Stimulated activated CD4-positive, alpha-beta T cell treated with anti-CD3 and anti-CD28 coated beads, Interleukin-1b, Interleukin-23, amount 100 ng/mL, for 48 hours (primary cell): ENCODE measurements at regions not wholly inside any gene's neighbourhood (a gene's known extent, or its start where the extent isn't known, plus 50 kb on each side); places are given as distances from the start of the nearest gene placed in this dataset.
"Not testable (repeated sequence)": the region's sequence is repeated elsewhere in the genome, so short reads cannot be mapped to it uniquely, and the experiment has no call there.

Experiments
- DNase-seq: peaks from one replicate; pipeline ENCODE4 v3.0.0-alpha.2; 2020

DNA sequence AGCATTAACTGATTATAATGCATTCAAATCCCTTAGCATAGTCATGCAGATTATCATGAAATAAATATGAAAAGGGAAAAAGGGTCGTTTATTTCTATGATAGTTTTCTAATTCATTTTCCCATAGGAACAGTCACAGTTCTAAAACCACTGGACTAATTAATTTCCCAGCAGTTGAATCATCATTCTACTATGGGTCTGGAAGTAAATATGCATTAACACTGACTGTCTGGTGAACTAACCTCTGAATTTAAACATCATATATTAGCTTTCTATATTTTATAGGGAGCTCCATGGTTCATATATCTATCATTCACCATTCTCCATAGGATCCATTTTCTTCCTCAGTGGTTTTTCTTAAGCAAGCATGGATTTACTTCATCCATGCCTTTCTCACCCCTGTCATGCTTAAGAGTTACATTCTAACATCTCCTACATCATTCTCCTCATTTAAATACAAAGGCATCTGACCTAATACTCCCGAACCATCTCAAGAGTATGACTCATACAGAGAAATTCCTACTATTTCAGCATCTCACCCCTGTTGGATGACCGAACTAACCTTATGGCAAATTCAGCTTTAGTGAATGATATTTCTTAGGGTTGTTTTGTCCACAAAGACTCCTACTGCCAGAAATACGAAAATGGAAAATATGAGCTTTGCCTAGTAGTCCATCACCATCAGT, 198.7 kb upstream of the ADAMTS3 start:
- DNase-seq = no peak

DNA sequence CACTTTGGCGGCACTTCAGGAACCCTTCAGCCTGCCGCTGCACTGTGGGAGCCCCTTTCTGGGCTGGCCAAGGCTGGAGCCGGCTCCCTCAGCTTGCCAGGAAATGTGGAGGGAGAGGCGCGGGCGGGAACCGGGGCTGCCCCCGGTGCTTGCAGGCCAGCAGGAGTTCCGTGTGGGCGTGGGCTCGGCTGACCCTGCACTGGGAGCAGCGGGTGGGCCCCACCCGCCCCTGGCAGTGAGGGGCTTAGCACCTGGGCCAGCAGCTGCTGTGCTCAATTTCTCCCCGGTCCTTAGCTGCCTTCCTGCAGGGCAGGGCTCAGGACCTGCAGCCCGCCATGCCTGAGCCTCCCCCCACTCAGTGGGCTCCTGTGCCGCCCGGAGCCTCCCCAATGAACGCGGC, 196.8 kb upstream of the ADAMTS3 start:
- DNase-seq = not testable (repeated sequence)

DNA sequence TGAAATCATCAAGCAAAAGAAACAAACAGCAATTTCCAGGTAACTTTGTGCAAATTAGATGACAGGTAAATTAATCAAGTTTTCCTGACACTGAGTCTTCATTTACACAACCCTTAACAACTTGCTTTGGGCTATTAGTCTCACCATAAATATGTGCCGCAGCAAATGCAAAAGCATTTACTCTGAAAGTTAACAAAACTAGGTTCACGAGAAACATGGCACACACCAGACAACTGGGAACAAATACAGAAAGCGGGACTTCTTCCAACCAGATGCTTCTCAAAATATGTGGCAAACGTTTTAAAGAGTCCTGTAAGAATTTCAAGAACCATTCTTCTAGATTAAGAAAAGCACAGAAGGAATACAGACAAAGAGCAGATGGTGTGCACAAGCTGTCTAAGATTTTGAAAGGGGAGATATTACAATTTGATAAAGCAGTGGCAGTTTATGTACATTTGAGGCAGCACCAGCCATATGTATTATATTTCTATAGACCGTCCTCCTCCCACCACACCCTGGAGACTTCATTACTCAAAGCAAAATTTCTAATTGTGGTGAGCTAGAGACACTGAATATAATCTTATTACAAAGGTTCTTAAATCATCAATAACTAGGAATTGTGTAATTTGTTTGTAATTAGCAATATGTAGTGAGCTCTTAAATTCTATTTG, 192.5 kb upstream of the ADAMTS3 start:
- no peak for DNase-seq

DNA sequence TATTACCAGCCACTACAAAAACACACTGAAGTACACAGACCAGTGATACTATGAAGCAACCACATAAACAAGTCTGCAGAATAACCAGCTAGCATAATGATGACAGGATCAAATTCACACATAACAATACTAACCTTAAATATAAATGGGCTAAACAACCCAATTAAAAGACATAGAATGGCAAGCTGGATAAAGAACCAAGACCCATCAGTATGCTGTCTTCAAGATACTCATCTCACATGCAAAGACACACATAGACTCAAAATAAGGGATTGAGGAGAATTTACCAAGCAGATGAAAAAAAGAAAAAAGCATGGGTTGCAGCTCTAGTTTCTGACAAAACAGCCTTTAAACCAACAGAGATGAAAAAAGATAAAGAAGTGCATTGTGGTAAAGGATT, 184.4 kb upstream of the ADAMTS3 start:
- DNase-seq = not testable (repeated sequence)

DNA sequence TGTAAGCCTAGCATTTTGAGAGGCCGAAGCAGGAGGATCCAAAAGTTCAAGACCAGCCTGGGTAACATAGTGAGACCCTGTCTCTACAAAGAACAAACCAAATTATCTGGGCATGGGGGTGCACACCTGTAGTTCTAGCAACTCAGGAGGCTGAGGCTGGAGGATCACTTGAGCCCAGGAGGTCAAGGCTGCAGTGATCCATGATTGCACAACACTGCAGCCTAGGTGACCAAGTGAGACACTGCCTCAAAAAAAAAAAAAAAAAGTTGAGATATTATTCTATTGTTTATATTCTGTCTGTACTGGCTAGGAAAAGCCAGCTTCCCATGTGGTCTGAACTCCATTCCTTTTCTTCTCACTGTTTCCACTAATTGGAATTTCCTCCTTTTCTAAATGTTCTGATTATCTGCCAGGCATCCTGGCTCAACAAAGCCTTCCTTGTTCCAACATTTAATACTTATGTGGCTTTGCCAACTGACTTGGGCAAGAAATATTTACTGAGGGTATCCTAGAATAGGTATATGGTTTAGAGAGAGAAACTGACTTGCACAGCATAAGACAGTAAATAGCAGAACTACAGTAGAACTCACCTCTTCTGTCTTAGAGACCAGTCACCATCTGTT, 175.2 kb upstream of the ADAMTS3 start:
- DNase-seq = no peak

DNA sequence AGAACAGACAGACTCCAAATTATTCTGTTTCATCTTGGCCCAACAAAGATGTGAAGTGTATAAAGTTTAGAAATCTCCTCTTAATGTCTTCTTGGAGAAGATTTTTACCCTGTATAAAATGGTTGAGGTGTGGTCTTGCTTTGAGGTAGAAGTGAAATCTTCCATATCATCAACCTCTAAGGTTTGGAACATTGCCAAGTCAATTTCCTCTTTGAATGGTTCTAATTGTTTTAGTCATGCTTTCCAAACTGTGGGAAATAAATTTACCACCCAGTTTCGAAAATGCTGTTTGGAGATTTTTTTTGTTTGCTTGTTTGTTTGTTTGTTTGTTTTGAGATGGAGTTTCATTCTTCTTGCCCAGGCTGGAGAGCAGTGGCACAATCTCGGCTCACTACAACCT, 174.1 kb upstream of the ADAMTS3 start:
- no peak for DNase-seq

DNA sequence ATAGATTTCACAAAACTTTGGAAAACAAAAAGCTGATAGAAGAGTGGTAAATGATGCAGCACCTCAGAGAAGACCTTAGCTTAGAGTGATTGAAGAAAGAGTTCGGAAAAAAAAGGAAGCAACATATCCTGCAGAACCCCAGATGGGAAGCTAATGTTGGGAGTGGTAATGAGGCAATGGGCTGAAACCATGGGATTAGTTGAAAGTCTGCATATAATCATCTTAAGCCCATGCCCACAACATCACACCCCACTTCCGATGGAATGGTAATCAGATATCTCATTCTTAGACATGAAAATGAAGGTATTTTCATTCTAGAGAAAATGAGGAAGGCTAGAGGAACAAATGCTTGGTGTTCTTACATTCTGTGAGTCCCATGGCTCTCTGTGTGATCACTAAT, 146.3 kb upstream of the ADAMTS3 start:
- no peak for DNase-seq

DNA sequence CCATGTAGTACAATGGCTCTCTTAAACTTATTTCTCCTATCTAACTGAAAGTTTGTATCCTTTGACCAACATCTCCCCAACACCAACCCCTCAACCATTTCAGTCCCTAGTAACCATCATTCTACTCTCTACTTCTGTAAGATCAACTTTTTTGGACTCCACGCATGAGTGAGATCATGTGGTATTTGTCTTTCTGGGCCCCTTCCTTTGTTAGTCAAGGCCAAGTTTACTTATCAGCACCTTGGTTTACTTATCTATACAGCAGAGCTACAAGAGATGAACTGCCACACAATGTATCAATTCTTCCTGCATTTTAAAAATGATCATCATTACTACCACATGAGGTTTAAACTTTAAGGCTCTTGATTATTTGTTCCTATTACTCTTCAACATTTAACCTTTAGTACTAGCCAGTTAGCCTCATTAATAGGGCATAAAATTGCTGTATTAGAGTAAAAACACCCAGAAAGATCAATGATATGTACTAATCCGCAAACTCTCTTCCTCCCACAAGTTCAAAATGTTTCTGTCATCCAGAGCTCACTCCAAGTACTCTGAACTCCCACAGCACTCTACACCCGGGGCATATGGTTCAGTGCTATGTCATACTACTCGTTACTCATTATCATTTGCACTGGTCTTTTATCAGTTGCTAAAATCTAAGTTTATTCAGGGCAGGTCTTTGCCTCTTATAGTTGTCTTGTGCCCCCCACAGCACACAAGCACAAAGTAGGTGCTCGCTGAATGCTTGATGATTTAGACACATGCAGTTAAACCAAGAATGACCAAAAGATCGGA, 145.7 kb upstream of the ADAMTS3 start:
- DNase-seq = no peak

DNA sequence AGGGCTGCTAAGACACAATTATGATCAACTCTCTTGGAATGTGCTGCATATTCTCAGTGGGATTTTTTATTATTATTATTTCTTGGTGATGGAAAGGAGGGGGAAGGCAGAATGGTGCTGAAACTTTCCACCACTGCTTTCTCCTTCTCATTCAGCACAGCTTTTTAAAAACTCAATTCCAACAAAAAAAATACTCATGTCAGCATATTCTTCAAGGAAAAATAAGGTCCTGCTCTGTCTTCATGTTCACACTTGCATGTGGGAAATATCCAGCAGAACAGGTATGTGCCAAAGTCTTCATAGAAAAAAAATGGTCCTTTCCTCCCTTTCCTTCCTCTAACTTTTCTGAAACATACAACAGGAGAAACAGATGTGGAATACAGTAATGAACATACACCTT, 144.0 kb upstream of the ADAMTS3 start:
- DNase-seq = no peak

DNA sequence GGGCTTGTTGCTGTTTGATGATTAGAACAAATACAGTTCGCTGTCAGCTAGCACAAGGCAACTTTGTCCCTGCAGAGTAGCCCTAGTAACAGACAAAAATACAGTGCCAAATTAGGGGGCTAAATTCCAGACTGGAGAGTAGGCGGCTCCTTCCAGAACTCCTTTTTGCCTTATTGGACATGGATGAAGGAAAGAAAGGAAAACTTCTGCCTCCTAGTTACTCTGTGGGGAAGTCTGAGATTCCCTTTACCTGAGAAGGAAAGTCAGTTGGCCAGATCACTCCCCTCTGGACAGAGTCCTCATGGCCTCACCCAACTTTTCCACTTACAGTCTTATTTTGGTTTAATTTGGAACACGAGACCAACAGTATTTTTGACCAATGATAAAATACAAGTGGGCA, 140.5 kb upstream of the ADAMTS3 start:
- DNase-seq = no peak

DNA sequence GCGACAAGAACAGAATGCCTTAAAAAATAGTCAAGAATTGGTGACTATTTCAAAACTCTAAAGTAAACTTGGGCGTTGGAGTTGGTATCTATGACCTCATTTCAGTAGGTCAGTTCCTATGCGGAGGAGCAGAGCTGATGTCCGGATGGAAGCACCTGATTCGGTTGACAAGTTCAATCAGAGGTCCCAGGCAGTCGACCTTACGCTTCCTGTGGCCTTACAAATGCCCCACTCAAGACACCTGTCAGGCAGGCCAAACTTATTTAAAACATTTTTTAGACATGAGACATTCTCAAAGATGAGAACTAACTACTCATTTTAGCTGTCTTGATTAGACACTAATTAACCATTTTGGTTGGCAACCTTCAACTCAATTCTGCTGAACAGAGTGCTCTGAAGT, 137.7 kb upstream of the ADAMTS3 start:
- no peak for DNase-seq

DNA sequence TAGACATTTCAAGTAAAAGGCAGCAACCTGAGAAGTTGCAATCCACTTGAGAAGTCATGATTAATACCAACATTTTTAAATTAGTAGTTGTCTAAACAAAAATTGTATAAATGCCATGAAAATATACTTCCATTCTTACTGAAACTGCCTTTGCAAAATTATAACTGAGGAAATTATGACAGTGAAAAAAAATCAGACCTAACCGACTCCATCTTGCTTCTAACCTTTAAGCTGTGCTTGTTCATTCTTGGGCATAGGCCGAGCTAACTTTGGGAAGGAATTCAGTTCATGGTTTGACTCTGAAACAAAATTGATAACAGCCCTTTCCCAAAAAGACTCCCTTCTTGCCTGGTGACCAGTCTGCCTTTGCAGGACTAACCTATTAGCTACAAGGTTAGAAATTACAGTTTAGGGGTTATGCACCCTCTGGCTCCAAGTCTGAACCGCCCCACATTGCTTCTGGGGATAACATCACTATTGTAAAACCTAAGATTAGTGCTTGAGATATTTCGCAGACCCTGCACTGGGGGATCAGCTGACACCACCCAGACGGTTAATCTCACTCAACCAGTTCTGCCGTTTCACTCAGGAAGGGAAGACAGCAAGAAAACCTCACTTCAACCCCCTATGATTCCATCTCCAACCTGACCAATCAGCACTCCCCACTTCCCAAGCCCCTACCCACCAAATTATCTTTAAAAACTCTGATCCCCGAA, 136.1 kb upstream of the ADAMTS3 start:
- DNase-seq = not testable (repeated sequence)

DNA sequence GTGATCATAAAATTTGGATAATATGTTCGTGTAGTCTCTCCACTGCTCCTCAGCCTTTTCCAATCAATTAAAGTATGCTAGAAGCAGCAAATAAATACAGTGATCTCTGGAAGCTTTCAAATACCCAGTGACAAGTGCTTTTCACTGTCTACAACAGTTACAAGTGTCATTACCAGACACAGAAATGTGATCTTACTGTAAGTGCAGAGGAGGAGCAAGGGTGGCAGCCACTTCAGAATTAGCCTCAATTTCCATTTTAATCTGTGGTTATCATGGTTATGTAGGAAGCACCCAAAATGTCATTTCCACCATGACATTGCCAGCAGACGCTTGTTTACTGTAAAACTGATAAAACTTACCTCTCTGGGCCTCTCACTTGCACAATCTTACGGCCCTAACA, 133.9 kb upstream of the ADAMTS3 start:
- no peak for DNase-seq

DNA sequence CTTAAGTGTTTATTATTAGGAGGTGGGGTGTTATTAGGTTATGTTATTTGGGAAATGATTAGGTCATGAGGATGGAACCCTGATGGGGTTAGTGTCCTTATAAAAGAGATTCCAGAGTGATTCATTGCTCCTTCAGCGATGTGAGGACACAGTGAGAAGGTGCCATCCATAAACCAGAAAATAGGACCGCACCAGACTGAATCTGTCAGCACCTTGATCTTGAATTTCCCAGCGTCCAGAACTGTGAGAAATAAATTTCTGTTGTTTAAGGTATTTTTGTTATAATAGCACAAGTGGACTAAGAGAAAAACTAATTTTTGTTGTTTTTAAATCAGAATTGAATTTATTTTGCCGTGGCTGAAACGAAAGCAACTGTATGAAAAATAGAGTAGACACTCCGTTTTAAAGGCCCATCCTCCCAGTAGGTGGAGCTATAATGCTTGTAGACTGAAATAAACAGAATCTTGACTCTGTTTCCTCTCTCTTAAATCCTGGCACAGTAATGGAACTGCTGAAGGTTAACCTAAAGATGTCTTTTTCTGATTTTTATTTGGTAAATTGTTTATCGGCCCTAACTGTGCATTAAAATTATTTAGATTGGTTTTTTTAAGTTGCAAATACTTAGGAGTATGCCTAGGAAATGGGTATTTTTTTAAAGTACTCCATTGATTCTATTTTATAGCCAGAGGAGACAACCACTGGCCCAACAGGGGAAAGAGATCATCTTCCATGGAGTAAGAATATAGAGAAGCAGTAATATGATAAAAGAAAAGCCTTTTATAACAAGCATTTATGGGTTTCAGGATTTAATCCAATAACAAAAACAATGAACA, 133.2 kb upstream of the ADAMTS3 start:
- DNase-seq = no peak

DNA sequence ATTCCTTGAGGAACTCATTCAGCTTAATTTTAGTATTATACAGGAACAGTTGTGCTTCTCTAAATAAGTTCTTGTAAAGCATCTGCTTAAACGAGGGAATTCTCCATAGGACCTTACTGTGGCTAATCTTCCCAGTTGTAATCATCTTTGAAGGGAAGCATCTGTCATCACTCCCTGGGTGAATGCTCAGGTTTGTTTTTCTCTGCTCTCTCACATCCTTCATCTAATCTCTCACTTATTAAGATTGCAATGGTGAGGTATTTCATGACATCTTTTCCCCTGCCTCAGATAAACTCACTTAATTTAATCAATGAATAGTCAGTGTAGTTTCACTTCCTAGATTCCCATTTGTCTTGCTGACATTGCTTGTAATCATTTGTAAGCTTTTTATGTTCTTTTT, 121.8 kb upstream of the ADAMTS3 start:
- no peak for DNase-seq

DNA sequence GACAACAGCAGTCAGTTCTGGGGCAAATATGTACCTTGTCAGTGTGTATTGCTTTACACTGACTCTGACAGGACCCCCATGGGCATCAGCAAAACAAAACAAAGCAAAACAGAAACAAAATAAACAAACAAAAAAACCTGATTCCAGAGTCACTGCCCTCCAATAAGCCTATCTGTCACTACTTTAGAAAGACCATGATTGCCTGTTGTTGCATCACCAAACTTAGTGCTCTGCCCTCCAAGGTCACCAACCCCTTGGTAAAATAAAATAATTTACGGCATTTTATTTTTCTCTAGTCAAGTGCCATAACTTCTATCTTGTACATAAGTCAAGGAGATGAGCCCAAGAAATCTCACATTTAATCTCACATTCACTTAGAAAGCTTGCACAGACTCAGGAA, 120.9 kb upstream of the ADAMTS3 start:
- DNase-seq = no peak

DNA sequence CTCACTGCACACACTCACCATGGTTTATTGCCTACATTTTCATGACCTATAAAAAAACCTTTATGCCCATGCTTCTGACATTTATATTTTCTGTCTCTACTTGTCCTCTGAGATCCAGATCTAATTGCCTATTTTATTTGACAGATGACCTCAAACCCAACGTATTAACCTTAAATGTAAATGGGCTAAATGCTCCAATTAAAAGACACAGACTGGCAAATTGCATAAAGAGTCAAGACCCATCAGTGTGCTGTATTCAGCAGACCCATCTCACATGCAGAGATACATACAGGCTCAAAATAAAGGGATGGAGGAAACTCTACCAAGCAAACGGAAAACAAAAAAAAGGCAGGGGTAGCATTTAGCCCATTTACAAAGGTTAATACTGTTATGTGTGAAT, 117.4 kb upstream of the ADAMTS3 start:
- not testable (repeated sequence) for DNase-seq

DNA sequence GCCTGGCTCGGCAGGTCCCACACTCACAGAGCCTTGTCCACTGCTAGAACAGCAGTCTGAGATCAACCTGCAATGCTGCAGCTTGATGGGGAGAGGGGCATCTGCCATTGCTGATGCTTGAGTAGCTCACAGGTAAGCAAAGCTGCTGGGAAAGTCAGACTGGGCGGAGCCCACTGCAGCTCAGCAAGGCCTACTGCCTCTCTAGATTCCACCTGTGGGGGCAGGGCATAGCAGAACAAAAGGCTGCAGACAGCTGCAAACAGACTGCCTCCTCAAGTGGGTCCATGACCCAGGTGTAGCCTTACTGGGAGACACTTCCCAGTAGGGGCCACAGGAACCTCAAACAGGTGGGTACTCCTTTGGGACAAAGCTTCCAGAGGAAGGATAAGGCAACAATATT, 110.6 kb upstream of the ADAMTS3 start:
- DNase-seq = no peak

DNA sequence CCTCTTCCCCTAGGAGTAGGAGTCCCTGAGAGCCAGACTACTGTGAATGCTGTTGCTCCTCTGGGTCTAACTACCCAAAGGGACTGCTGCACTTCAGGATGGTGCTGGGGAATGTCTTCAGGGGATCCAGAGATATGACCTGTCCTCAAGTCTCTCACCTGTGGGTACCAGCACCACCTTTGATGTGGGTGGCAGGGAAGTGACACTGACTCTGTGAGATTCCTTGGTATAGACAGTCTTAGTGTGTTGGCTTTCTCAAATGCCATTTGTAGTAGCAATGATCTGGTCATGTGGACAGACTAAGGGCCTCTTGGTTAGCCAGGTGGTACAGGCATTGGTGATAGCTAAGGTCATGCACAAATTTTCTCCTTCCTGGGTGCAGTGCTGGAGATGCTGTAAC, 108.9 kb upstream of the ADAMTS3 start:
- DNase-seq = no peak

DNA sequence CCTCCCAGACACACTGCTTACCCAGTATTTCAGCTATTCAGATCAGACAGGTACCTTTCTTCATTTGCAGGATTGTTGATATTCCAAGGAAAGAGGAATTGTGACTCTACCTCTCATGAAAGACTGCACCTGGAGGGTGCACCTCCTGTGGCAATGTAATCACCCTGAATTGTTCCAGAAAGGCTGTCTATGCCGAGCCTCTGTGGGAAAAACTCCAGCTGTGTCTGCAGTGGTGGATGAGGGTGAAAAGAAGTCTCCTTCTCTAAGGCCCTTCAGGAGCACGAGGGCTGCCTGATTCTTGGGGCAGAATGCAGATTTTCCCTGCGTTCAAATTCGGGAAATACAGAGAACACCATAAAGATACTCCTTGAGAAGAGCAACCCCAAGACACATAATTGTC, 108.2 kb upstream of the ADAMTS3 start:
- no peak for DNase-seq

DNA sequence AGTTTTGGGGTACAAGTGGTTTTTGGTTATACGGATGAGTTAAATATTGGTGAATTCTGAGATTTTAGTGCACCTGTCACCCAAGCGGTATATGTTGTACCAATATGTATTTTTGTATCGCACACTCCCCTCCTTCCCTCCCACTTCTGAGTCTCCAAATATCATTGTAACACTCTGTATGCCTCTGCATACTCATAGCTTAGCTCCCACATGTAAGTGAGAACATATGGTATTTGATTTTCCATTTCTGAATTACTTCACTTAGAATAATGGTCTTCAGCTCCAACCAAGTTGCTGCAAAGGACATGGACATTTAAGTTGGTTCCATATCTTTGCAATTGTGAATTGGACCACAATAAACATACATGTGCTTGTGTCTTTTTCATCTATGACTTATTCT, 103.0 kb upstream of the ADAMTS3 start:
- no peak for DNase-seq

DNA sequence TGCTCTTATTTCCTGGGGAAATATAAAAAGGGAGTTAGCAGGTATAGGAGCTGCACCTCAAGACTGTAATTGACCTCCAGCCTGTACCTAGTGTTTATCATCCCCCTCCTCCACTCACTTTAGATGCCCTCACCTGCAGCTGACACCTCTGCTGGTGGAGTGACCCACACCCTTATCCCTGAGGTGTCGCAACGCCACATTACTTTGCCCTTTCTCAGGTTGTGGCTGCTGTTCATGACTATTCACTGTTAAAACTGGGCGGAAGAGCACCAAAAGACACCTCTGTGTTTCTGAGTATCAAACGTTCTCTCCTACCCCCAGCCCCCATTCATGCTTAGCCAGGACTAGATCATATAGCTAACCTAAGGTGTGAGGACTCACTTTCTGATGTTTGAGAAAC, 101.5 kb upstream of the ADAMTS3 start:
- DNase-seq = no peak
